Activated CD4-positive, alpha-beta T cell treated with anti-CD3 and anti-CD28 coated beads for 24 hours (primary cell): ENCODE measurements at regions not wholly inside any gene's neighbourhood (a gene's known extent, or its start where the extent isn't known, plus 50 kb on each side); places are given as distances from the start of the nearest gene placed in this dataset.

Experiments
- DNase-seq, 2 donors: peaks; one replicate each; pipeline ENCODE4 v3.0.0-alpha.2; 2020; ENCODE audit warnings: low read depth in 2 of 2

DNA sequence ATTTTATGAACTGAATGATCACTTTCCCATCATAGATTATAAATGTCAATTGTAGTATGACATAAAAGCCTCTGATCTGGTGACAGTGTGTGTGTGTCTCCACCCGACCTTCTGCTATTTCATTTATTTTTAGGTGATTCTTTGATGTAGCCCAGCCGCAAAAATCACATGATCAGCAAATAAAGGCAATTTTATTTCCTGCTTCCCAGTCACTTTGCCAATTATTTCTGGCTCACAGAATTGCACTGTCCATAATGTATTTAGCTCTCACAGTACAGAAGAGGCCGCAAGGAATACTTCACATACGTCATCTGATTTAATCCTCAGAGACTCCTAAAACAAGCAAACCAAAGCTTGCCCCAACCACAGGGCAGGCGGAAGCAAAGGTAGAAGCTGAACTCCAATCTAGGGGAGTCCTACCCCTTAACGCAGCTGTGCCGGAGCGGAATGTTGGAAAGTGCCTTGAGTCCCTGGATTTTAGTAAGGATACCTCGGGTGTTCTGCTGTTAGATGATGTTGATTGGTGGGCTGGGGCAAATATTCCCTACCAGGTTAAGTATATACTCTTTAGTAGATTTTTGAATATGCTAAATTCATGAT, 384.0 kb upstream of the IRX4 start:
- DNase-seq: no peak

DNA sequence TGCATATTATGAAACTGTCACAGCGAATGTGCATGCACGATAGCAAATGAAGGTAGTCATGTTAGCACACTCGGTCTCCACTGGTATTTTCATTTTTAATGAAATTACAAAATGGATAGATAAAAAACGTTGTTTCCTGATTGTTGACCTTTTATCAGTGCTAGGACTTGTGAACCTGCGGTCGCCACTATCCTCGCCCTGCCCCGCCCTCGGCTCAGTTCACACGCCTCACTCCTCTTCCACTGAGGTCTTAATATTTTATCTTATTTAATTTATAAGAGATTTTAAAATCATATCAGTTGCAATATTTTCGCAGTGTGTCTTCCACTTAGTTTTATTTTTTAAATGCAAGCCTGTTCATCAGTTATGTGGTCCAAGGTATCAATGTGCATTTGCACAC, 382.6 kb upstream of the IRX4 start:
- DNase-seq: no peak

DNA sequence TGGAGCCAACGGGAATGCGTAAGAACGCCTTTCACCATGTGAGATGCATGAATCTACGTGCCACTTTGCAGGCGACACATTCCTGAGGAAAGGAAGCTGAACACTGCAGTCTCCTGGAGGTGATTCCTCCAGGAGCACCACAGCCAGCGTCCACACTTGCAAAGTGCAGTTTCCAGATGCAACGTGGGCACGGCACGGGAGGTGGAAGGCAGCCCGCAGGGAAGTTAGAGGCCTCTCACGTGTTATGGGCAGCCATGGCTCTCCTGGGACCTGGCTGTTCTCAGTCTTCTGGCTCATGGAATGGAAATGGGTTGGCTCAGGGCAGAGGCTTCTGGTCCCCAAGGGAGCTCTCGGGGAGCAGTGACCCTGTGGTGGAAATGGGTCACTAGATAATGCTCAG, 381.0 kb upstream of the IRX4 start:
- no peak for DNase-seq

DNA sequence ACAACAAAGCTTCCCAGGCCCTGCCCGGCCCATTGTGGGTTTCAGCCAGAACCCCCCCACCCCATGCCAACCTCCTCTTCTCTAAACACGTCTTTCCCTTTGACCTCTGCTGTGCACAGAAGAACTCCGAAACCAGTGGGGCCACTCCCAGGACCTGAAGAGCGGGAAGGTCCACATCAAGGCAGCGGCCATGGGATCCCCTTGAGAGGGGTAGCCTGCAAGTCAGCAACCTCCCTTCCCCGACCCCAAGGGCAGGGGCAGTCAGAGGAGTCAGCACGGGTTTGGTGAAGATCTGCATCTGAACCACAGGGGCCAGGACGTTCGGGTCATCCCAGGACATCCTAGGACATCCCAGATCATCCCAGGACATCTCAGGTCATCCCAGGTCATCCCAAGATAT, 379.9 kb upstream of the IRX4 start:
- no peak for DNase-seq

DNA sequence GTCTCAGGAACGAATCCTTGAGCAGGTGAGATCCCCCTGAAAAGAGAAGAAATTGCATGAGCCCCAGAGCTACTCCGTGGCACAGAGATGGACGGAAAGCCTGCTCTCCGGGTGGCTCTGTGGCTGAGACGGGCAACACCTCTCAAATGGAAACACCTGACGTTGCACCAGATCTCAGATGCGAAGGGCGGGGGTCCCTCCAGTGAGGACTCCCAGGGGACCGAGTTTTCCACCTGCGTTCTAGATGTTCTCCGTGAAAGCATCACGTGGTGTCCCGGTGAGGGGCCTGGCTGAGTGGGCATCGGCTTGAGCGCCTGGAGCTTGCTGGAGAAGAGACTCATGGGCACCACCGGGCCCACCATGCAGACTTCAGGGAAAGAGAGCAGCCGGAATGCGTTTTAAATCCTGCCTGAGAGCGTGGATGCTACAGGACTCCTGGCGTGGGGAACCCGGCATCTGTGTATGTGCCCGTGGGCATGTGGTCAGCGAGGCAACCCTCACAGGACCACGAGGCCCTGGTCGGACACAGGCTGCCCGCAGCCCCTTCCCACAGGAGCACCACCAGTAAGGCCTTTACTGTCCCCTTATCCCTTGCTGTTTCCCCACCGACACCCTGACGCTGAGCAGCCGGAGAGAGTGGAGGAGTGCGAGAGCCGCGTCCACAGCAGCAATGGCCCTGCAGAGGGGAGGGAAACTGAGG, 378.4 kb upstream of the IRX4 start:
- no peak for DNase-seq

DNA sequence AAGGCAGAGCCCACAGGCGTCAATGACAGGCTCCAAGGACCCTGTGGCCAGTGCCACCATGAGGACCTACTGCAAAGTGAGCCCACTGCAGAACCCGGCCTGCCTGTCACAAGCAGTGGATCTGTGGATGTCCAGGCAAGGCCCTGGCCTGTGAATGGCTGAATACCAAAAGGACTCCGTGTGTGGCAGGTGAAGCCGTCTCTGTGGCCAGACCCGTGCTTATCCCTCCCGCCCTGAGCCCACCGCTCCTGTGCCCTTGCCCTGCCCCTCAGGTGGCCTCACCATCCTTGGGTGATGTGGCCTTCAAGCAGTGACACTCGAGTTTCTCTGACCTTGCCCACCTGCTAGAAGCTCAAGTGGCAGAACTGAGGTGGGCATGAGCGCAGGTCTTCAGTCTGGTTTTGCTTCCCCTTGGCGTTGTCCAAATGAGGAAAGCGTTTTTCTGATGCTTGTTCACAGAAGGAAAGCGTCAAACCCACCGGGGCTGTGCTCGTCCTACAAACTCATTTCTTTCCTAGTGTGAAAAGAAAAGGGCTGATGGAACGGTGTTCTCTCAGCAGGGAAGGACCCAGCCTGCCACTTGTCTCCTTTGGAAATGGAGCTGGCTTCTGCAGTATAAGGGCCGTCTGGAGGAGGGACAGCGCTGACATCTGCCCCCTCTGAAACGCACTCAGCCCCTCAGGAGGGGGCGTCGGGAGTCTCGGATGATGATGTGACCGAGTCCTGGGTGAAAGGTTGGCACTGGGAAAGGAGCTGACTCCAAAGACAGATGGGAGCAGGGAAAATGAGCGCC, 377.7 kb upstream of the IRX4 start:
- DNase-seq: no peak

DNA sequence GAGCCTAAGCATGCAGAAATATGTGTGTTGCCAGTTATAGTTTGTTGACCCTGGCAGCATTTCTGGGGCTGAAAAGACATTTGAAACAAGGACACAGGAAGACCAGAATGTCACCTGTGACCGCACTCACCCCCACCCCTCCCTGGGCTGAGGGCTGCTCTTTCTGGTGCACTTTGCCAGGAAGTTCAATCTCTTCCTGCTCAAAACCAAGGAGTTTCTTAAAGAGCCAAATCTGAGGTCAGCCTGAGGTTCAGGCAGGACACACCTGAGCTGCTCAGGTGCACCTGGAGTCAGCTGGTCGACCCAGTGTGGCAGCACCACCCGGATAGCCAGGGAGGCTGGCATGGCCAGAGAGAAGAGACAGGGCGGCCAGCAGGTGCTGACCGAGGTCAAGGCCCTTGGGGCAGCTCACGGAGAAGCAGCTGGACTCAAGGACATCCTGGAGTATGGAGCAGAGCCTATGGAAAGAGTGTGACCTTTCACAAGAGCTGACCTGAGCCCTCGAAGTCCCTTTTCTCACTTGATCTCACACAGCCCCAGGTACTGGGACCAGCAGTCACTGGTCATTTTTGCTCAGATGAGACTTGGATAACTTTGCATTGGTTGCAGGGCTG, 376.9 kb upstream of the IRX4 start:
- DNase-seq: no peak

DNA sequence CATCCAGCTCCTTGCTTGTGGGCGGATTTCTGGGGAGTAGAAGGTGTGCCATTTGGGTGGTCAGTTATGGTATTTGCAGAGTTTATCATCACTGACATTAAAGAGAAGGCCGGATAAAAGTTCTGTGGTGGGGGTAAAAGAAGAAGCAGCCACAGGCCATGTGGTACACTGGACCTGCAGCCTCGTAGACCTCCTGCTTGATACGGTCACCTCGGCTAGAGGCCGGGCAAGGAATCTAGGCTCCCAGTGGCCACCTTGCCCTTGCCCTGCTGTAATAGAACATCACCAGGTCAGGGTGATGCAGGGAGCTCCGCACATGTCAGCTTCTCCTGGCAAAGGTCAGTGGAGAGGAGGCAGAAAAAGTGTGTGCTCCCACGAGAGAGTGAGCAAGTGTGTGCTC, 376.1 kb upstream of the IRX4 start:
- DNase-seq: no peak

DNA sequence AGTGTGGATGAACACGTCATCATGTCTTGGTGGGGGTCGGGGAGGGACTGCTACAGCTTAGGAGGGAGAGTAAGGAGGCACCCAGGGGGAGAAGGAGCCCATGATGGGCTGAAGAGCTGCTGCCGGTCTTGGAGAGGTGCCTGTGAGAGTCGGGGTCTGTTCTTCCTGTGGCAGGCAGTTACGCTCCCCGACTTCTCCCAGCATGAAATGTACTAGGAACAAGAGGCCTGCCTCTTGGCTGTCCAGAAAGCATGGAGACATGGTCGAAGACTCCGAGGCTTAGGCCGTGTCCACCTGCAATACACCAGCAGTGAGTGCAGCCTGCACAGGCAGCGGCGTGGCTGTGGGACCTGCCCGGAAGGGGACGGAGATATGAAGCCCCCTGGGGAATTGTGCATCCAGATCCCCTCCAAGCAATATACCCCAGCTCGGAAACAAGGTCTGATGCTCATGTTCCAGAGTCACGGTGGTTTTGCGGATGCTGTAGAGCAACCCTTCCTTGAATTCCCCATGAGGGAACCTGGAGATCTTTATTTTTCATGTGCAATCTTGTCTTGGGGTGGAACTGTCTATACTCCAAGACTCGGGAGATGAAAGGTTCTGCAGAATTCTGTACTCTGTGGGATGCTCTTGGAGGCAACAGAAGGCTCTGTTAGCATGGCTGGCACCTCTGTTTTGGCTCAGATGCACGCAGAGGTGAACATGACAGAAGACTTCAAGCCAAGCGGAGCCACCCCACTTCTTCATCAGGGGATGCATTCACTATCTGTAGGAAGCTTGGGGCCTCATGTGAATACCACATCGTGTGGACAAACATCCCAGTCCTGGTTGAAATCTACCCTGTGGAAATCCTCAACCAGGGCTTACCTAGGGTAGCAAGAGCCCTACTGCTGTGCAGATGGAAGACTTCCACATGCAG, 374.9 kb upstream of the IRX4 start:
- no peak for DNase-seq

DNA sequence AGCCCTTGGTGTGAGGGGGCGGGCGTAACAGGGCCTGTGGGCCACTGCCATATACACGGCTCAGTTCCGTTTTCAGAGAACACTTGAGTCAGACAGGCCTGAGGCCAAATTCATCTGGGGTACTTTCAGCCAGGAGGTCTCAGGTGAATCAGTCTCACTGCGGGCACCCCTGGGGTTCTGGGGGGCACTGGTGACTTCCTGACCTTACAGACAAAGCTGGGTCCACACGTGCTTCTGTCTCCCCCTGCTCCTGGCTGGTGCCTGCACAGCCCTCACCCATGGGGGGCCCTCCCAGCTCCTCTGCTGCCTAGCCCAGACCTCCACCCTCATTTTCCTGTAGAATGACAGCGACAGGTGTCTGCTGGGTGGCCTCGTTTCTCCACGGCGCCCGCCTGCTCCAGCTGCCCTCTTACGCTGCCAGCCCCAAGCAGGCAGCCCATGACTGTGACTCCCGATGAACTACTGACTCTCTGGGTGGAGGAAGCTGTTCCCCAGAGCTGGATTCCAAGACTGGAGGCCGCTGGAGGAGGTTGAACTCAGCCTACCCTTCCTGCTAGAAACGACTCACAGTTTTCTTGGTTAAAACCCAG, 374.1 kb upstream of the IRX4 start:
- no peak for DNase-seq

DNA sequence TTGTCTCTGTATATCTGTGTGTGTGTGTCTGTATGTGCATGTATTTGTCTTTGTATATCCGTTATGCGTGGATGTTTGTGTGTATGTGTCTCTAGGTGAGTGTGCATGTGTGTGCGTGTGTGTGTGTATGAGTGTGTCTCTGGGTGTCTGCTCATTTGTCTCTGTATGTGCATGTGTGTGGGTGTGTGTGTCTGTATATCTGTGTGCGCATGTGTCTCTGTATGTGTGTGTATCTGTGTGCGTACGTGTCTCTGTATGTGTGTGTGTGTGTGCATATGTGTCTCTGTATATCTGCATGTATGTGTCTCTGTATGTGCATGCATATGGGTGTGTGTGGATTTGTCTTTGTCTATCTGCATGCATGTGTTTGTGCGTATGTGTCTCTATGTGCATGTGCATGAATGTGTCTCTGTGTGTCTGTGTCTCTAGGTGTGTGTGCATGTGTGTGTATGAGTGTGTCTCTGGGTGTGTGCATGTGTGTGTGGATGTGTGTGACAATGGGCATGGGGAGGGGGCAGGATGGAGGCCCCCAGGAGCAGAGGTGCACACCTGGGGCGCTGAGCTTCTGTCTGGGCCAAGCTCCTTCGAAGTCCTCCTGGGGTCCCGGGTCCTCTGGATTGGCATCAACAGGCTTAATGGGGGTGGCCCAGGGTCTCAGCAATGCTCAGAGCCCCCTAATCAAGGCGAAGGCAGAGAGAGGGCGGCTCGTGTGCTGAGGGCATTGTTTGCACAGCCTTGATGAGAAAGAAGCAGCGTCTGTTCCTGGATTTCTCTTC, 373.4 kb upstream of the IRX4 start:
- no peak for DNase-seq

DNA sequence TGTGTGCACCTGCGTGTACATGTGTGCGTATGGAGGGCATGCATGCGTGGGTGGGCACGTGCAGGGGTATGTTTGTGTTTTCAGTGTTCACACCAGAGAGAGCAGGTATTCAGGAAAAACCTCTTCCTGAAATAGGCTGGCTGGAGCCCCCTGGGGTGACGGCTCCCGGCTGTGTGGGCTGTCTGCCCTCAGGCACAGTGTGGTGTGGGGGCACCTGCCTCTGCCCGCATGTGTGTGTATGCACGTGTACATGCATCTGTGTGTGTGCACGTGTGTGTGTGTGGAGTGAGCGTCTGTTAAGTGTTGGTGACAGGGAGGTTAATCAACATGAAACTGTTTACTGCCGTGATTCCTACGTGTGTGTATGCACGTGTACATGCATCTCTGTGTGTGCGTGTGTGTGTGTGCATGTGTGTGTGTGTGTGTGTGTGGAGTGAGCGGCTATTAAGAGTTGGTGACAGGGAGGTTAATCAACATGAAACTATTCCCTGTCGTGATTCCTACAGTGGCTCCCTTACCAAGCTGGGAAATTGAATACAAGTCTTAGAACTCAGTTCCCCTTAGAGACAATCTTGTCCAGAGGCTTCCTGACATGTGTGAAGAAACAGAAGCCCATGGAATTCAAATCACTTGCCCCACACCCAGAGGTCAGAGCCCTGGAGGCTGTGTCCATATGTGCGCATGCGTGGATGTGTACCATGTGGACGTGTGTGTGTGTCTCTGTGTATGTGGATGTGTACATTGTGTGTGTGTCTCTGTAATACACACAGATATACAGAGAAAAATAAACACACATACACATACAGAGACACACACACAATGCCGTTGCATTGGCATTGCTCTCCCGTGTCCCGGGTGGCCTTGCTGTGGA, 372.4 kb upstream of the IRX4 start:
- no peak for DNase-seq

DNA sequence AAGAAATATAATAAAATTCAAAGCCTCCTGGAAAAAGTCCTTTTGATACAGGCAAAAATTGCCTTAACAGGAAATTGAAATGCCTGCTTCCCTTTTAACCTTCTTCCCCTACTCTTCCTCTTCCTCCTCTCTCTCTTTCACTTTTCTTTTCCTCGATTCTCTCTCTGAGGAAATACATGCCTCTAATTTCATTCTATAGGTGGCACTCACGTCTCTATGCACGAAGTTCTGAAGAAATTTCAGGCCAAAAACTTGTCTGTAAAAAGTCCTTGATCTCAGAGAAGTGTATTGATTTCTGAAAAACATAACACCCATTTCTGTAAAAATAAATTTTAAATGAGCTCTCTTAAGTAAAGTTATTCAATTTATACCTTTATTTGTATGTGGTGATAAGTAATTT, 371.7 kb upstream of the IRX4 start:
- no peak for DNase-seq

DNA sequence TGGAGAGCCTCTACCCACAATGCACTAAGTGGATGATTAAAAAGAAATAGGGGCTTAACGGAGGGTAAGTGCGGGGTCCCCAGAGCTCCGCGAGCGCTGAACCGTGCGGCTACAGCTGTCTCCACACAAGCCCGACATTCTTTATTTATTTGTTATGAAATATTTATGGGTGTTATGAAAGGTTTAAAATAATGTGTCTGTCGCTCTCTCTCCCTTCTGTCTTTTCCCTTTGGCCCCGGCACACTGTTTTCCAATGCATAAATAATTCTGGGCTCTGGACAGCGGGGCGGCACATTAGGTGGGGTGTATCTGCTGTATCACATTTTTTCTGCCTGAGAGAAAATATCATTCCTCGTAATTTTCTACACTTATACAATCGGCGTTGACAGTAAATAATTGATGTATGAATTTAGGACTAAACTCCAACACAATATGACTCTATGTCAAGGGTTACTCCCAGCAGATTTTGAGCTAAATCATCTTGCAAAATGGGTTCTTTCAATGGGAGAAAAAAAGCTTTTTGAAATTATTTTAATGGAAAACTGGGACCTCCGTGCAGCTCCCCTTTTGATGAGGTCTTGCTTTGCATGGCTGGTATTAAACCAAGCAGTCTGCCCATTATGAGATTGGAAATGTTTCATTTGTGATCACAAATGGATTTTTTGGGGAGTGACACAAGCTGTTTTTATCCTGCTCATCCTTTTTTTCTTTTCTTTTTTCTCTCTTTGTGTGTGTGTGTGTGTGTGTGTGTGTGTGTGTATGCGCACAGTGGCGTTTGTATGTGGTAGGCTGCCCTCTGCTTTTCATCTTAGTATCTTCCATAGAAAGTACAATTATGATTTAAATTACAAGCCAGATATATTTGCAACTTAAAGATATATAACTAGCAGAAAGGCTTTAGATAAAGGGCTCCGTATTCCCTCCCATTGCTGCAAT, 370.6 kb upstream of the IRX4 start:
- no peak for DNase-seq

DNA sequence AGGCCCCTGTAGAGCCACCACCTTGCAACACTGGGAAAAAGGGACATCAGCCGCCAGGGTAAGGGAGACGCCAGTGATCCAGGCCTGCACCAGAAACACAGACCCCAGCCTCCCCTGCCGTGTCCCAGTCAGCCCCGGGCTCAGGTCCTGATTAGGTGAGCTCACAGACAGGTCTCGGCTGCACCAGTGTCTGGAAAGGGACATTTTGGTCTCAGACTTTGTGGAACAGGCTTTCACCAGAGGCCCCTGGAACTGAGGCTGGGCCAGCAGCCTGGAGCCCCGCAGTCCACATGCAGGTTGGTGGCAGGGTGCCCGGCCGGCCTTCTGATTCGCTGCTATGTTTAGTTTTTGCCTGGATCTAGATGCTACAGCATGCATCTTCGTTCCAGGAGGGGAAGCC, 369.0 kb upstream of the IRX4 start:
- no peak for DNase-seq

DNA sequence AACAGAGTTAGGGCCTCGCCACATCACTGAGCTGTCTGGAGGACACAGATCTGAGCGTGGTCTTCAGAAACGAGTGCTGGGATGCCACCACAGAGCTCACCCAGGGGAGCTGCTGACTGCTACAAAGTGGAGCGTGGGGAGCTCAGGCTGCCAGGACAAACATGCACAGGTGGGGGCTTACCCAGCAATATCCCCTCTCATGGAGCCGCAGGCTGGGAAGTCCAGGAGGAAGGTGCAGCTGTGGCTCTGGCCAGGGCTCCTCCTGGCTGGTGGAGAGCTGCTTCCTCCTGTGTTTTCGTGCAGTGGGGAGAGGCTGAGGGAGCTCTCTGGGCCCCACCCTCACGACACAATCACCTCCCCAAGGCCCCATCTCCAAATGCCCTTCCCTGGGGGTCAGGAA, 368.6 kb upstream of the IRX4 start:
- no peak for DNase-seq

DNA sequence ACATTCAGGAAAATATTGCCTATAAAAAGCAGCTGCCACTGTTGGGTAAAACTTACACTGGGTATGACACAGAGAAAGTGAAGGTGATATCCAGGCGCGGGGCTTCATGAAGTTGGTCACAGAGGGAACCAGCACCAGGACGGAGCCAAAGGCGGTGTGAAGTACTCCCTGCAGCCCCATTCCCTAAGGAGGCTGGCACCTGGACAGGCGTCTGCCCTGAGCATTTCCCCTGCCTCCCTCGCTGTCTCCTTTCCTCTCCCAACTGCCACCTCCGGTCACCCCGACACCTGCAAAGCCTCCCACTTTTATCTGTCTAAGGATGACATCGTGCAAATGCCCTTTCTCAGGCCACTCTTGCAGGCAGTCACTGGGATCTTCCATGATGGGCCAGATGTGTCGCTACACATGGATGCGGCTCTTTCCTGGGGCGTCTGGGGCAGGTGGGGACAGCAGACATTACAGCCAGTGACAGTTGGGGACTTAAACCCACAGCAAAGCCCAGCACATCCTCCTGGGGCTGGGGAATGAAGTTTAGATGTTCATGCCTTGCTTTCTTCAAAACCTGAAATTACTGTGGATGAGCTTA, 367.7 kb upstream of the IRX4 start:
- DNase-seq: no peak

DNA sequence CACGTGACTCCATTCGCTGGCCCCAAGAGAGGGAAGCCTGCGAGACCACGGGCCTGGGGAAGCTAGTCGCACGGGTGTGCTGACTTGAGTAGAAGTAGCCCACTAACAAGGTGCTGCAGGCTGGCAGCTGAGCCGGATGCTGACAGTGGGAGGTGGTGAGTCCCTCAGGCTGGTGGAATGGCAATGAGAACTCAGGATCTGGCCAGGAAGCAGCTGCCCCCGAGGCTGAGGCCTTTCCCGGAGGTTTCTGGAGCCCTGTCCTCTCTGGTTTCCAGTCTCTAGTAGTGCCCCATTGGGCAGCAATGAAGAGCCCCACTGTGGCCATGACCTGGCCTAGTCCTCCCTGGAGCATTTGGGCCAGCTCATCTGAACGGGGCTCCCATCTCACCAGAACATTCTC, 366.7 kb upstream of the IRX4 start:
- DNase-seq: no peak
